HG02798 (cell line): ENCODE measurements at regions not wholly inside any gene's neighbourhood (a gene's known extent, or its start where the extent isn't known, plus 50 kb on each side); places are given as distances from the start of the nearest gene placed in this dataset.

Experiments used
- ATAC-seq: cut with Tn5 transposase; IDR thresholded peaks from one replicate; pipeline ENCODE4 v1.9.1; 2021; ENCODE audit warnings: mild to moderate bottlenecking; ENCODE audit not compliant: unreplicated experiment, poor library complexity

DNA sequence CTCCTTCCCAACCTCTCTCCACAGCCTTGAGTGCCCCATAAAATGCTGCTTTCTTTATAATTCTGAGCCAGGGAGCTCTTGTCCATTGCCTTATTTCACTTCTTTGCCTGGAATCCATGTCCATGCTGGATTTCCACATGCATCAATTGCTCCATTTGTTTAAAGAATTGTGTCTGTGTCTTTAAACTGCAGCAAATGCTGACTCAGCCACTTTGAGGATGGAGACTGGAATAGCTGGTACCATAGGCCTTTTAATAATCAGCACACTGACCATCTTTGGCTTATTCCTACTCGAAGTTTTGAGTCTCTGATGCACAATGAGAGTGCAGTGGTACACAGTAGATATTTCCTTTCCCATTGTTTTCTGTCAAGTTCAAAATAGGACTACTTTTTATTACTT lies 318.8 kb downstream of the LRIG3 start:
- no peak for ATAC-seq

- ATAC-seq: no peak
These were observed 318.1 kb downstream of the LRIG3 start for GRCh38 chr12:58602179-58602578.

DNA sequence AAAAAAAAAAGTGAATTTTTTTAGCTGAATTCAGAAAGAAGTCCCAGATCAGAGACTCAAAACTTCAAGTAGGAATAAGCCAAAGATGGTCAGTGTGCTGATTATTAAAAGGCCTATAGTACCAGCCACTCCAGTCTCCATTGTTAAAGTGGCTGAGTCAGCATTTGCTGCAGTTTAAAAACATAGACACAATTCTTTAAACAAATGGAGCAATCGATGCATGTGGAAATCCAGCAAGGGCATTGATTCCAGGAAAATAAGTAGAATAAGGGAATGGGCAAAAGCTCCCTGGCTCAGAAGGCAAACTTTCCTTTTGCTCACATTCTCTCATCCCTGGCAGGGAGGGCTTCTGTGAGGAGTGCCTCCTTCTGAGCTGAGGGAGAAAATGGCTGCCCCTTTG lies 317.6 kb downstream of the LRIG3 start:
- ATAC-seq: no peak

DNA sequence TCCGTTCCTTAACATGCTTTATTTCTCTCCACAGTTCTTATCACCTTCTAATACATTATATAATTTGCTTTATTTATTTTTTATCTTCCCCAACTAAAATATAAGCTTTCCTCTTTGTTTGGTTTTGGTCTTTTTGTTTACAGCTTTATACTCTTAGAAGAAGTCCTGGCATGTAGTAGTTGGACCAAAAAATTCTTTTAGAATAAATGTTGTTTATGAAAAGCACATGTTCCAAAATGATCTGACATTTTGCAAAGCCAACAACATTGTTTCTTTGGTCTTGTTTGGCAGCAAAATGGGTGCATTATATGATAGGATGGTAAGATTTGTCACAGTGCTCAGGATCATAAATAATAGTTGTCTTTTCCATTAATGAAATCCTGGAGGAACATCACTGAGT lies 312.5 kb downstream of the LRIG3 start:
- no peak for ATAC-seq

DNA sequence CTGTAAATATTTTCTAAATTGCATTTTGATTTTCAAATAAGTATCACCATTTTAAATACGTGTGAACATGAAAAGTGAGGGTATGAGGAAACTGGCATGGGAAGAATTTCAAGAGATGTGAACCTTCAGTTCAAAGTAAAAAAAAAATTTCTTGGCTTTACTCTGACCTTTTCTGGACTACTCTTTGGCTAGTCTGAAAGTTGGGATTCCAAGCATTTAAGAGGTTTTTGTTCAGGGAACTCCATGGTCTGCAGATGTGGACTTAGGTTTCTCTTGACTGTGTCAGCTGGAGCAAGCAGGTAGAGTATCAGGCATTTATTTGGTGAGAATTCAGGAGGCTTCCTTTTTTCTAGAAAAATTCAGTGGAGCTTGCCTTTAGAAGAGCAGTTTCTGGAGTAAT lies 311.6 kb downstream of the LRIG3 start:
- ATAC-seq: no peak

- no peak for ATAC-seq
These were observed 305.3 kb downstream of the LRIG3 start for GRCh38 chr12:58615047-58615446.

- ATAC-seq: no peak
These were observed 304.7 kb downstream of the LRIG3 start for GRCh38 chr12:58615576-58615975.

GRCh38 chr12:58616618-58617017 lies 303.7 kb downstream of the LRIG3 start:
- no peak for ATAC-seq

- ATAC-seq: no peak
These were observed 299.2 kb downstream of the LRIG3 start for GRCh38 chr12:58621126-58621525.

GRCh38 chr12:58629376-58629775 lies 290.9 kb downstream of the LRIG3 start:
- no peak for ATAC-seq

DNA sequence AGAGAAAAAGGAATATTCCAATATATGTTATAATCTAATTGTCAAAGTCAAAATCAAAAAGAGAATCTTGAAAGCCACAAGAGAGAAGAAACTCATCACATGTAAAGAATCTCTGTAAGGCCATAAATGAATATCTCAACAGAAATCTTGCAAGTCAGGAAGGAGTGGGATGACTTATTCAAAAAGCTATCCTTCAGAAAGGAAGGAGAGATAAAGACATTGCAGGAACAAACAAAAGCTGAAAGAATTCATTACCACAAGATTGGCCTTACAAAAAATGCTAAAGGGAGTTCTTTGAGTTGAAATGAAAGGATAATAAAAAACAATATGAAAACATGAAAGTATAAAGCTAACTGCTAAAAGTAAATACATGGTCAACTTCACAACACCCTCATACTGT lies 286.8 kb downstream of the LRIG3 start:
- ATAC-seq: no peak

GRCh38 chr12:58639318-58639934 lies 280.9 kb downstream of the LRIG3 start:
- ATAC-seq: no peak

DNA sequence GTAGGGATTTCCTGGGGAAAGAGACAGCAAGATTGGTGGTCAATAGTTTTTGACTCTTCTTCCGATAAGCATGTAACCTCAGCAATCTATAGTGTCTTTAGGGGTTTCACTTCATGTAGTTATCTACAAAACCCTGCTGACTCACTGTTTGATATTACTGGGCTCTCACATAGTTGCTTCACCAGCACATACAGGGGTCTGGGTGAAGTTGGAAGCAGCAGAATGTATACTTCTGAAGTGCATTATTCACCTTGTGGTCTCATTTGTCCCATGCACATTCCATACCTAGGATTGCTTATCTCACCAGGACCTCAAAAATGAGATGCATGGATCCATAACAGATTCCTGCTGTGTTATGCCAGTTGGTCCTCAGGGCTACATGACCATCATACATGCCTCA lies 280.0 kb downstream of the LRIG3 start:
- no peak for ATAC-seq

DNA sequence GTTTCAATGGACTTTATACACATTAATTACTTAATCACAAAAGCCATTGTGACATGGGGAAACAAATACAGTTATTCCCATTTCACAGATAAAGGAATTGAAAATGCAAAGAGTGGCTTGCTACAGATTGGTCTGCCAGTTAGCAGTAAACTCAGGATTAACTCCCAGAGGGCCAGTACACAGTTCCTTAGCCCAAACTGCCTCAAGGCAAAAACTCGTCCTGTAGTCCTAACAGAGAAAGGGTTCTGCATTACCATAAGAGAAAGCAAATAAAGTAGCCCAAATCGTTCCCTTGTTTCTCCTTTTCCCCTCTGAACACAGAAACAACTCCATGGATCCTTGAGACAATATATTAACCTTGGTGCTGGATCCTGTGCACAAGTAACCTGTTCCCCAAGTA lies 274.4 kb downstream of the LRIG3 start:
- ATAC-seq: no peak

GRCh38 chr12:58647495-58647894 lies 272.8 kb downstream of the LRIG3 start:
- no peak for ATAC-seq

- no peak for ATAC-seq
These were observed 272.1 kb downstream of the LRIG3 start for GRCh38 chr12:58648176-58648575.

DNA sequence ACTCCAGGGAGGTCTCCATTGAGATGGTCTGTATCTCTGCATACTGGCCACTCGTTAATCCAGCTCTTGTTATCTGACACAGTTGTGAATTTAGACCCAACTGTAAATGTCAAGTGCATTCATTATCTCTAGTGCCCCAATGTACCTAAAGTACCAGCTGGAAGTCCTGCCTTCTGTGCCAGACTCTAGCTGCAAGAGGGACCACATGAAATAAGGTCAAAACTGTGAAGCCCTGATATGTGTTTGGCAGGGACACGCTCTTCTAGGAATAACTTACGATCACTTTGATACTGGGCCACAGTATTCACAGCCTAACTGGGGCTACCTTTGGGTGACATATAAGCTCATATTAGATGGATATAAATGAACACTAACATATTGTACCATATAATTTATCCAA lies 268.5 kb downstream of the LRIG3 start:
- ATAC-seq: no peak

GRCh38 chr12:58654021-58654420 lies 266.3 kb downstream of the LRIG3 start:
- ATAC-seq: no peak

- no peak for ATAC-seq
These were observed 264.9 kb downstream of the LRIG3 start for GRCh38 chr12:58655375-58655774.

DNA sequence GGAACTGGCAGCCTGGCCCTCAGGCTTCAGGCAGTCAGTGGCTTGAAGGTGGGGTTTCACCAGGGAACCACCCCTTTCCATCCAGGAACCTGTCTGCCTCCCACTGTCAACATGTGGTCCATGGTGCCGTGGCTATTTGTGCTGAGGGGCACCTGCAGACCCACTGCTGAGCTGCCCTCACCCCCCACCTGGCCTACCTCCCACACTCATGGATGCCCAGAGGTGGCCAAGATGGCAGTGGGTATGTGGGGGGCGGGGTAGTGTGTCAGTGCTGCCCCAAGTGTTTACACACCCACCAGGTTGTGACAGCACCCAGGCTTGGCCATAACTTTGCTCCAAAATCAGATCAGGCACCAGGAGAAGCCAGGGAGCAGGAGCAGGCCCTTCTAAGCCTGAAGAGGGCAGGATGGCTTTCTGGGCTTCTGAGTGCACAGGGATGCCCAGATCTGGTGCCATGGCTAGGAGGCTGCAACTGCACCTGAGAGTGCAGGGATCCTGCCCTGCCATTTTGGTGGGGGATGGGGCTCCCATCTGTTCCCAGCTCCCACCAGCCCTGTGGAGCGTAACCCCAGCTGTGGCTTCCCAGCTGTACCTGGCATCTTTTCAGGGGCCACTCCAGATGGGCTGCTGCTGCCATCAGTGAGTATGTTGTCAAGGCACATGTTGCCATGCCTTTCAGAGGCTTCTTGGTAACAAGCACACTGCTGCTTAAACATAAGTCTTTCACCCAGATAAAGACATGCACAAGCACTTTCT lies 263.9 kb downstream of the LRIG3 start:
- ATAC-seq: no peak

DNA sequence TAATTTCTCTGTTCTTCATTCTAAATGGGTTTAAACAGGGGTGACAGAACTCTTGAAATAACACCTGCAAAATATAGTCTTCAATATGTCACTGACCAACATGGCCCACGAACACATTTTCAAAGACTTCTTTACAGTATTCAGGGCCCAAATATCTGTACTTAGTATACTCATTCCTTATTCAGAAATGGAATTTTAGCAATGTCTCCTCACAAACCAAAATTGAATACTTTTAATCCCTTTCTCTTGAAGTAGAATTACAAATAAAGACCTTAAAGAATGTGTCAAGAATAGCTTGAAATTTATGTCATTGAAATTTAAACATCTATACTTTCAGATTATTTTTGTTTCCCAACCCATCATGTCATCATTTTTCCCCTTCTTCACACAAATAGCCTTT lies 263.1 kb downstream of the LRIG3 start:
- no peak for ATAC-seq

- no peak for ATAC-seq
These were observed 254.9 kb downstream of the LRIG3 start for GRCh38 chr12:58665375-58665774.
